ENCODE measurements at regions not wholly inside any gene's neighbourhood (a gene's known extent, or its start where the extent isn't known, plus 50 kb on each side); places are given as distances from the start of the nearest gene placed in this dataset.

GRCh38 chr3:6120786-6121185 is 740.1 kb upstream of the GRM7 start:
- Histone ChIP-seq H3K36me3 (no peaks in the 10 kb centered on the region), H3K9me3 (no peaks in the 10 kb centered on the region), H3K27ac (no peak overlapping the region), H3K4me1 (ENCODE audit: insufficient read depth) (no peaks in the 10 kb centered on the region), H3K27me3 (no peaks in the 10 kb centered on the region), H3K4me3 (no peak overlapping the region)
- DNase-seq = no peak
- intact Hi-C loops (cut with DNase I) = no loop called here
- no peak for TF ChIP-seq EP300 (IDR thresholded peaks at IDR 0.05)
- no peak for TF ChIP-seq POLR2A (IDR thresholded peaks at IDR 0.05)
- TF ChIP-seq CTCF (IDR thresholded peaks at IDR 0.05) = no peak
- 6 to 34% (median 12%) methylated on average over 5 of the region's 5 CpGs for WGBS, 3 donors

DNA sequence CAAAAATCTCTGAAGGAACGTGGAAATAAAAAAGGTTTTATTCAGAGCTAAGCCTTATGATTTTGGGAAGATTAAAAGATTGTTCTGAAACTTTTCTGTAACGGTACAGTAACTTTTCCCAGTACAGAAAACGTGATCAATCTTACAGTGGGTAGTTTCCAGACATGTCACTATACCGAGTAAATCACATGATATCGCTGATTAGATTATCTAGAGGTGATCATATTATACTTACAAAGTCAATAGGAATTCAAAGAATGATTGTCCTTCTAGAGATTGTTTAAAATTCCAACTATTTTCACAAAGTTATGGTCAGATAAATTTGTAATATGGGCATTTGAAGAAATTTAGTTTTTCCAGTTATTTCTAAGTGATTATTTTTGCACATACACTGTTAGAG is 736.0 kb upstream of the GRM7 start:
- 71 to 81% (median 71%) methylated on average over 5 of the region's 5 CpGs for WGBS, 3 donors
- H3K4me3 ChIP-seq = no peak overlapping the region
- DNase-seq = no peak
- no peaks in the 10 kb centered on the region for H3K27me3 ChIP-seq
- H3K27ac ChIP-seq = no peak overlapping the region
- H3K36me3 ChIP-seq = no peaks in the 10 kb centered on the region
- no peak for TF ChIP-seq POLR2A (IDR thresholded peaks at IDR 0.05)
- TF ChIP-seq CTCF (IDR thresholded peaks at IDR 0.05) = no peak
- TF ChIP-seq EP300 (IDR thresholded peaks at IDR 0.05) = no peak
- H3K4me1 ChIP-seq (ENCODE audit: insufficient read depth) = no peaks in the 10 kb centered on the region
- H3K9me3 ChIP-seq = no peaks in the 10 kb centered on the region
- intact Hi-C loops (cut with DNase I) = no loop called here

- TF ChIP-seq CTCF (IDR thresholded peaks at IDR 0.05) (no peak), EP300 (IDR thresholded peaks at IDR 0.05) (no peak), POLR2A (IDR thresholded peaks at IDR 0.05) (no peak)
- intact Hi-C loops (cut with DNase I) = no loop called here
Measured at GRCh38 chr3:6125520-6125919, 735.4 kb upstream of the GRM7 start.

GRCh38 chr3:6132684-6133432 is 728.1 kb upstream of the GRM7 start:
- DNase-seq = no peak
- Histone ChIP-seq H3K4me1 (ENCODE audit: insufficient read depth) (no peaks in the 10 kb centered on the region), H3K27ac (no peak overlapping the region), H3K36me3 (no peaks in the 10 kb centered on the region), H3K4me3 (no peak overlapping the region), H3K27me3 (no peaks in the 10 kb centered on the region), H3K9me3 (no peaks in the 10 kb centered on the region)
- WGBS, 3 donors = 86 to 91% (median 90%) methylated on average over 8 of the region's 8 CpGs
- TF ChIP-seq POLR2A (IDR thresholded peaks at IDR 0.05) (no peak), EP300 (IDR thresholded peaks at IDR 0.05) (no peak), CTCF (IDR thresholded peaks at IDR 0.05) (no peak)
- intact Hi-C loops (cut with DNase I) = no loop called here

More at GRCh38 chr3:6125520-6125919, 735.4 kb upstream of the GRM7 start:
- Histone ChIP-seq H3K4me1 (ENCODE audit: insufficient read depth) (no peaks in the 10 kb centered on the region), H3K36me3 (no peaks in the 10 kb centered on the region), H3K27ac (no peak overlapping the region), H3K27me3 (no peaks in the 10 kb centered on the region), H3K4me3 (no peak overlapping the region), H3K9me3 (no peaks in the 10 kb centered on the region)
- DNase-seq = no peak
- 14 to 38% (median 19%) methylated on average over 3 of the region's 3 CpGs for WGBS, 3 donors
